ENCODE measurements at regions not wholly inside any gene's neighbourhood (a gene's known extent, or its start where the extent isn't known, plus 50 kb on each side); places are given as distances from the start of the nearest gene placed in this dataset.

GRCh38 chr3:21979706-21980105, 228.7 kb upstream of the ZNF385D start:
- no peaks in the 10 kb centered on the region for H3K27me3 ChIP-seq (ENCODE audit: insufficient read depth, low read length)
- H4K8ac ChIP-seq (replicated peaks; ENCODE audit: insufficient read length, low read depth, low read length), result no peak overlapping the region
- no peaks in the 10 kb centered on the region for H3K4me1 Mint-ChIP-seq
- no peak overlapping the region for H3K27ac Mint-ChIP-seq
- H4K91ac ChIP-seq (ENCODE audit: insufficient read length, low read depth, low read length), result no peak overlapping the region
- H2BK5ac ChIP-seq (ENCODE audit: insufficient read length, low read length), result no peak overlapping the region
- H2AFZ ChIP-seq (ENCODE audit: low read length), result no peak overlapping the region
- H4K5ac ChIP-seq (ENCODE audit: insufficient read length, low read depth, low read length), result no peak overlapping the region
- no peaks in the 10 kb centered on the region for H3K9me3 ChIP-seq (ENCODE audit: control insufficient read depth, low read depth, low read length)
- no peak overlapping the region for H3K23ac ChIP-seq (ENCODE audit: insufficient read length, low read depth, low read length)
- no peak overlapping the region for H3K4ac ChIP-seq (ENCODE audit: low read depth, low read length)
- no peaks in the 10 kb centered on the region for H3K27me3 Mint-ChIP-seq (ENCODE audit: low read depth)
- no peak overlapping the region for H3K18ac ChIP-seq (ENCODE audit: insufficient read length, low read depth, low read length)
- H3K4me2 ChIP-seq (ENCODE audit: insufficient read depth, insufficient read length, low read length), result no peak overlapping the region
- no peaks in the 10 kb centered on the region for H3K79me2 ChIP-seq (ENCODE audit: insufficient read depth, low read length)
- no peak overlapping the region for H2BK120ac ChIP-seq (ENCODE audit: low read depth, low read length, poor library complexity, severe bottlenecking)
- H2AK5ac ChIP-seq (ENCODE audit: insufficient read length, low read length), result no peak overlapping the region
- H3K56ac ChIP-seq (ENCODE audit: insufficient read length, low read depth, low read length), result no peak overlapping the region
- peaks cover 2 to 5% (median 4%) of the 10 kb centered on the region in 3 experiments; a peak in 4 of 7 replicates for H3K36me3 Mint-ChIP-seq (ENCODE audit: insufficient read depth in 1 of 3, low read depth in 3 of 3)
- no CpG with 5 or more reads among the region's 1 CpG for WGBS (ENCODE audit: extremely low coverage, insufficient read length, low lambda C conversion rate)
- H4K20me1 ChIP-seq (ENCODE audit: control insufficient read depth, insufficient read depth, insufficient read length), result no peaks in the 10 kb centered on the region
- H3K9me3 Mint-ChIP-seq, result peaks cover 3 to 5% of the 10 kb centered on the region in 2 experiments; a peak in 4 of 5 replicates
- no peaks in the 10 kb centered on the region for H3K79me1 ChIP-seq (ENCODE audit: insufficient read depth, low read depth, low read length, poor library complexity, severe bottlenecking)
- H3K9ac ChIP-seq (ENCODE audit: extremely low read depth, insufficient read length, low read length), result no peak overlapping the region
- no peak overlapping the region for H3K14ac ChIP-seq (ENCODE audit: insufficient read depth, low read length)
- TF ChIP-seq CTCF (conservative IDR thresholded peaks at IDR 0.05), result no peak
- H3K27ac ChIP-seq (ENCODE audit: insufficient read length, low read depth, low read length), result no peak overlapping the region
- H3K4me1 ChIP-seq (ENCODE audit: insufficient read depth, low read length), result no peaks in the 10 kb centered on the region
- no peak overlapping the region for H3K4me3 Mint-ChIP-seq
- H2BK20ac ChIP-seq (ENCODE audit: low read depth, low read length, poor library complexity, severe bottlenecking), result no peak overlapping the region
- no peak overlapping the region for H2BK12ac ChIP-seq (ENCODE audit: insufficient read length, low read depth, low read length)
- no peak overlapping the region for H3T11ph ChIP-seq (ENCODE audit: low read length)
- no peaks in the 10 kb centered on the region for H3K23me2 ChIP-seq (ENCODE audit: insufficient read length, low read depth, low read length, poor library complexity, severe bottlenecking)
- no peak for DNase-seq
- no peak overlapping the region for H2BK15ac ChIP-seq (ENCODE audit: low read depth, low read length)
